Sigmoid colon (tissue), 6 donors: ENCODE measurements at regions not wholly inside any gene's neighbourhood (a gene's known extent, or its start where the extent isn't known, plus 50 kb on each side); places are given as distances from the start of the nearest gene placed in this dataset.

Experiments
- DNase-seq: peaks from one replicate; pipeline ENCODE4 v3.0.0-alpha.2; 2019
- H3K27ac ChIP-seq, 4 donors: fragments of 200-600 bp; sonication (generic); one replicate each; pipeline ENCODE4 v1.5.1; 2016 to 2019; ENCODE audit warnings: mild to moderate bottlenecking in 1 of 4
- H3K27me3 ChIP-seq, 3 donors: fragments of 200-600 bp; sonication (generic); one replicate each; pipeline ENCODE4 v1.5.1; 2019; ENCODE audit warnings: mild to moderate bottlenecking in 1 of 3
- H3K36me3 ChIP-seq, 4 donors: fragments of 200-600 bp; sonication (generic); one replicate each; pipeline ENCODE4 v1.5.1; 2016 to 2019
- H3K4me1 ChIP-seq, 4 donors: fragments of 200-600 bp; sonication (generic); one replicate each; pipeline ENCODE4 v1.5.1; 2017 to 2019
- H3K4me3 ChIP-seq, 4 donors: fragments of 200-600 bp; sonication (generic); one replicate each; pipeline ENCODE4 v1.5.1; 2017 to 2019; ENCODE audit warnings: mild to moderate bottlenecking in 2 of 4, moderate library complexity in 1 of 4
- H3K9me3 ChIP-seq, 4 donors: fragments of 200-600 bp in 3 of 4; sonication (generic) in 3 of 4; one replicate each; pipeline versions ENCODE4 v1.5.1 to v1.6.1; 2013 to 2019
- EP300 ChIP-seq, 4 donors: sonication (generic); formaldehyde crosslinking; IDR thresholded peaks; one replicate each; pipeline ENCODE4 v1.6.1; 2017; ENCODE audit warnings: antibody characterized with exemption in 4 of 4
- POLR2A ChIP-seq, 2 donors: fragments of 450-650 bp; IDR thresholded peaks; one replicate each; pipeline ENCODE4 v1.6.1; 2016; ENCODE audit warnings: antibody characterized with exemption in 2 of 2, mild to moderate bottlenecking in 2 of 2, moderate library complexity in 2 of 2
- POLR2AphosphoS5 ChIP-seq, 4 donors: sonication (generic); formaldehyde crosslinking; IDR thresholded peaks; one replicate each; pipeline ENCODE4 v1.6.1; 2017; ENCODE audit warnings: antibody characterized with exemption in 4 of 4
- WGBS, 2 donors: extraction: QIAGEN DNeasy Blood & Tissue Kit; methylation state at CpG; one replicate each; pipeline ENCODE4 v1.1.7; 2013; 5-methylcytosine and 5-hydroxymethylcytosine counted together
- intact Hi-C: fragments of 100-400 bp; cut with DNase I; formaldehyde crosslinking; loops from one replicate; pipeline ENCODE4 v1.15.1; 2023
- TF ChIP-seq, protein P1 (sequence below), 4 experiments: fragments of 450-650 bp in 3 of 4; fragments of 200-600 bp in 1 of 4; IDR thresholded peaks; one replicate each; pipeline ENCODE4 v1.5.1; 2016 to 2019; ENCODE audit warnings: antibody characterized with exemption in 4 of 4, mild to moderate bottlenecking in 3 of 4, moderate library complexity in 2 of 4
- donor health status: healthy with polysubstance abuse.
- donor health status: healthy.

- intact Hi-C loops = no loop called here
- no peak overlapping the region for H3K27ac ChIP-seq
- TF ChIP-seq EP300 (IDR thresholded peaks at IDR 0.05) = no peak
- TF ChIP-seq POLR2AphosphoS5 (IDR thresholded peaks at IDR 0.05) = no peak
- TF ChIP-seq, protein P1, sequence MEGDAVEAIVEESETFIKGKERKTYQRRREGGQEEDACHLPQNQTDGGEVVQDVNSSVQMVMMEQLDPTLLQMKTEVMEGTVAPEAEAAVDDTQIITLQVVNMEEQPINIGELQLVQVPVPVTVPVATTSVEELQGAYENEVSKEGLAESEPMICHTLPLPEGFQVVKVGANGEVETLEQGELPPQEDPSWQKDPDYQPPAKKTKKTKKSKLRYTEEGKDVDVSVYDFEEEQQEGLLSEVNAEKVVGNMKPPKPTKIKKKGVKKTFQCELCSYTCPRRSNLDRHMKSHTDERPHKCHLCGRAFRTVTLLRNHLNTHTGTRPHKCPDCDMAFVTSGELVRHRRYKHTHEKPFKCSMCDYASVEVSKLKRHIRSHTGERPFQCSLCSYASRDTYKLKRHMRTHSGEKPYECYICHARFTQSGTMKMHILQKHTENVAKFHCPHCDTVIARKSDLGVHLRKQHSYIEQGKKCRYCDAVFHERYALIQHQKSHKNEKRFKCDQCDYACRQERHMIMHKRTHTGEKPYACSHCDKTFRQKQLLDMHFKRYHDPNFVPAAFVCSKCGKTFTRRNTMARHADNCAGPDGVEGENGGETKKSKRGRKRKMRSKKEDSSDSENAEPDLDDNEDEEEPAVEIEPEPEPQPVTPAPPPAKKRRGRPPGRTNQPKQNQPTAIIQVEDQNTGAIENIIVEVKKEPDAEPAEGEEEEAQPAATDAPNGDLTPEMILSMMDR (IDR thresholded peaks at IDR 0.05) = no peak
- no peak for TF ChIP-seq POLR2A (IDR thresholded peaks at IDR 0.05)
Measured at GRCh38 chr6:163647624-163648023, 233.1 kb downstream of the QKI start.

GRCh38 chr6:163646866-163647265 is 232.3 kb downstream of the QKI start:
- peaks cover 0 to 18% (median 2%) of the 10 kb centered on the region in 4 donors for H3K4me1 ChIP-seq
- no peak for DNase-seq
- H3K27ac ChIP-seq = no peak overlapping the region
- no peak for TF ChIP-seq POLR2AphosphoS5 (IDR thresholded peaks at IDR 0.05)
- no peak for TF ChIP-seq EP300 (IDR thresholded peaks at IDR 0.05)
- TF ChIP-seq POLR2A (IDR thresholded peaks at IDR 0.05) = no peak
- TF ChIP-seq, protein P1 (IDR thresholded peaks at IDR 0.05) = no peak
- no peak overlapping the region for H3K4me3 ChIP-seq
- 66 to 69% methylated on average over 3 of the region's 3 CpGs for WGBS, 2 donors
- intact Hi-C loops = no loop called here
- no peaks in the 10 kb centered on the region for H3K27me3 ChIP-seq
- H3K9me3 ChIP-seq = no peaks in the 10 kb centered on the region
- no peaks in the 10 kb centered on the region for H3K36me3 ChIP-seq

More at GRCh38 chr6:163647624-163648023, 233.1 kb downstream of the QKI start:
- WGBS, 2 donors = 90 to 94% methylated on average over 8 of the region's 8 CpGs
- no peaks in the 10 kb centered on the region for H3K27me3 ChIP-seq
- no peaks in the 10 kb centered on the region for H3K36me3 ChIP-seq
- peaks cover 0 to 18% (median 2%) of the 10 kb centered on the region in 4 donors for H3K4me1 ChIP-seq
- H3K9me3 ChIP-seq = no peaks in the 10 kb centered on the region
- no peak for DNase-seq
- no peak overlapping the region for H3K4me3 ChIP-seq

GRCh38 chr6:163646133-163646532 is 231.6 kb downstream of the QKI start:
- Histone ChIP-seq H3K27ac (no peak overlapping the region), H3K4me3 (no peak overlapping the region), H3K36me3 (no peaks in the 10 kb centered on the region), H3K4me1 (peaks cover 0 to 18% (median 2%) of the 10 kb centered on the region in 4 donors), H3K9me3 (no peaks in the 10 kb centered on the region), H3K27me3 (no peaks in the 10 kb centered on the region)
- intact Hi-C loops = no loop called here
- no peak for DNase-seq
- no peak for TF ChIP-seq POLR2A (IDR thresholded peaks at IDR 0.05)
- TF ChIP-seq, protein P1 (IDR thresholded peaks at IDR 0.05) = no peak
- no peak for TF ChIP-seq POLR2AphosphoS5 (IDR thresholded peaks at IDR 0.05)
- TF ChIP-seq EP300 (IDR thresholded peaks at IDR 0.05) = no peak
- 85 to 88% methylated on average over 9 of the region's 9 CpGs for WGBS, 2 donors

- Histone ChIP-seq H3K4me3 (no peak overlapping the region), H3K9me3 (no peaks in the 10 kb centered on the region), H3K36me3 (no peaks in the 10 kb centered on the region), H3K27ac (no peak overlapping the region), H3K27me3 (no peaks in the 10 kb centered on the region), H3K4me1 (peaks cover 0 to 18% (median 2%) of the 10 kb centered on the region in 4 donors)
- intact Hi-C loops = no loop called here
- WGBS, 2 donors = 74% methylated on average over 10 of the region's 10 CpGs
- DNase-seq = no peak
- TF ChIP-seq EP300 (IDR thresholded peaks at IDR 0.05) = no peak
Measured at GRCh38 chr6:163645560-163645959, 231.0 kb downstream of the QKI start.

DNA sequence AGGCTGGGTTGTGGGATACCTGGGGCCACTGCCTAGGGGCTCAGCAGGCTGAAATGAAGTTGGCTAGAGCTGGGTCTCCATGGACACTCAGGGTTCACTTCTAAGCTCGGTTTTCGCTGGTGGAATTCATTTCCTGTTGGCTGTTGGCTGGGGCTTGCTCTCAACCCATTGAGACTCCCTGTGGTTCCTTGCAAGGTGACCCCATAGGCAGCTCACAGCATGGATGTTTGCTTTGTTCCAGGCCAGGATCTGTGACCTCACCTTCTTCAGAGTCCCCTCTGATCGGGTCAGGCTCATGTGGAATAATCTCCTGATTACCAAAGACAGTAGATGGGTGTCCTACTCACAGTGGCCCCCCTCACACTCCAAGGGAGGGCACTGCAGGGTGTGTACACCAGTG is 229.3 kb downstream of the QKI start:
- H3K27me3 ChIP-seq = no peaks in the 10 kb centered on the region
- DNase-seq = no peak
- WGBS, 2 donors = 67 to 79% methylated on average over 3 of the region's 3 CpGs
- no peak overlapping the region for H3K4me3 ChIP-seq
- no peaks in the 10 kb centered on the region for H3K36me3 ChIP-seq
- TF ChIP-seq EP300 (IDR thresholded peaks at IDR 0.05) = no peak
- TF ChIP-seq POLR2A (IDR thresholded peaks at IDR 0.05) = no peak
- no peaks in the 10 kb centered on the region for H3K9me3 ChIP-seq
- intact Hi-C loops = no loop called here
- H3K27ac ChIP-seq = no peak overlapping the region
- peaks cover 0 to 18% (median 2%) of the 10 kb centered on the region in 4 donors for H3K4me1 ChIP-seq

DNA sequence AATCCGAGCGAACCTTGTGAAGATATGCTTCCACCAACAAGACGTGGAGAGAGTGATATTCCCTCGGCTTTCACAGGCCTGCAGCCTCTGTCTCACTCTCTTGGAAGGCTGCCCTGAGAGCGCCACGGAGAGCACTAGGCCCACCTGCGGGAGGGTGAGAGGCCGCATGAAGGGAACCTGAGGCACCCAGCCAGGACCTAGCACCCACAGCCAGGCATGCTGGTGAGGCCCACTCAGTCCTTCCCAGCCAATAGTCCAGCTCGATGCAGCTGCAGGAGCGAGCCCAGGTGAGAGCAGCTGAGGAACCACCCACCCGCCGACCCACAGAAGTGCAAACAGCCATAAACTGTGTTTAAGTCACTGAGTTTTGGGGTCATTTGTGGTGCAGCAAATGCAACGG is 227.2 kb downstream of the QKI start:
- TF ChIP-seq, protein P1 (IDR thresholded peaks at IDR 0.05) = no peak
- TF ChIP-seq EP300 (IDR thresholded peaks at IDR 0.05) (no peak), POLR2AphosphoS5 (IDR thresholded peaks at IDR 0.05) (no peak)
- H3K36me3 ChIP-seq = no peaks in the 10 kb centered on the region
- 75 to 84% methylated on average over 13 of the region's 13 CpGs for WGBS, 2 donors

More for the DNA sequence above, 227.2 kb downstream of the QKI start:
- Histone ChIP-seq H3K4me3 (no peak overlapping the region), H3K9me3 (no peaks in the 10 kb centered on the region), H3K4me1 (peaks cover 0 to 10% (median 0%) of the 10 kb centered on the region in 4 donors), H3K27ac (no peak overlapping the region), H3K27me3 (no peaks in the 10 kb centered on the region)
- no peak for DNase-seq
- intact Hi-C loops = no loop called here
